Fibroblast of mammary gland (primary cell): ENCODE measurements at regions not wholly inside any gene's neighbourhood (a gene's known extent, or its start where the extent isn't known, plus 50 kb on each side); places are given as distances from the start of the nearest gene placed in this dataset.

Source experiments
- DNase-seq: peaks from one replicate; pipeline ENCODE4 v3.0.0-alpha.2; 2010; ENCODE audit warnings: low read depth
- H3K4me3 ChIP-seq: 2 replicates; pipeline ENCODE4 v1.5.1; 2011; ENCODE audit warnings: low read depth, mild to moderate bottlenecking, low read length, moderate library complexity; ENCODE audit not compliant: control insufficient read depth
- CTCF ChIP-seq: conservative IDR thresholded peaks from 2 replicates; pipeline ENCODE4 v1.5.1; 2011; ENCODE audit warnings: low read depth, low read length, inconsistent platforms; ENCODE audit not compliant: control insufficient read depth, insufficient read depth

GRCh38 chr5:161960314-161960713 lies 107.3 kb upstream of the GABRG2 start:
- H3K4me3 ChIP-seq, result no peak overlapping the region
- no peak for DNase-seq
- no peak for TF ChIP-seq CTCF

GRCh38 chr5:161966564-161966963 lies 101.0 kb upstream of the GABRG2 start:
- peak; percentile 1 for DNase-seq
- no peak overlapping the region for H3K4me3 ChIP-seq

GRCh38 chr5:161975350-161975749 lies 92.2 kb upstream of the GABRG2 start:
- no peak overlapping the region for H3K4me3 ChIP-seq
- TF ChIP-seq CTCF, result no peak
- DNase-seq, result no peak

More at GRCh38 chr5:161966564-161966963, 101.0 kb upstream of the GABRG2 start:
- TF ChIP-seq CTCF, result no peak

GRCh38 chr5:161988077-161988476 lies 79.5 kb upstream of the GABRG2 start:
- TF ChIP-seq CTCF, result no peak

More at GRCh38 chr5:161988077-161988476, 79.5 kb upstream of the GABRG2 start:
- no peak for DNase-seq
- no peak overlapping the region for H3K4me3 ChIP-seq
